ENCODE measurements at regions not wholly inside any gene's neighbourhood (a gene's known extent, or its start where the extent isn't known, plus 50 kb on each side); places are given as distances from the start of the nearest gene placed in this dataset.

GRCh38 chr14:92240658-92241057 lies 82.3 kb upstream of the SLC24A4 start:
- Histone ChIP-seq H3K36me3 (no peaks in the 10 kb centered on the region), H3K4me1 (no peaks in the 10 kb centered on the region), H3K27me3 (no peaks in the 10 kb centered on the region), H3K9me3 (no peaks in the 10 kb centered on the region), H3K4me3 (no peak overlapping the region), H3K27ac (no peak overlapping the region)
- ATAC-seq (no peak), DNase-seq (no peak)
- TF ChIP-seq CTCF (IDR thresholded peaks at IDR 0.05) (no peak), POLR2A (IDR thresholded peaks at IDR 0.05) (no peak)
- WGBS (ENCODE audit: insufficient coverage, low coverage, low lambda C conversion rate, missing lambda C conversion rate): 58% methylated on average over 4 of the region's 5 CpGs
- intact Hi-C loops (cut with DNase I): no loop called here

GRCh38 chr14:92241966-92242595 lies 80.9 kb upstream of the SLC24A4 start:
- H3K4me3 ChIP-seq: no peak overlapping the region
- ATAC-seq: no peak
- no peak overlapping the region for H3K27ac ChIP-seq
- H3K27me3 ChIP-seq: no peaks in the 10 kb centered on the region
- H3K9me3 ChIP-seq: no peaks in the 10 kb centered on the region
- H3K4me1 ChIP-seq: no peaks in the 10 kb centered on the region
- TF ChIP-seq POLR2A (IDR thresholded peaks at IDR 0.05): no peak
- TF ChIP-seq CTCF (IDR thresholded peaks at IDR 0.05): no peak
- DNase-seq: no peak
- 41% methylated on average over 4 of the region's 4 CpGs for WGBS (ENCODE audit: insufficient coverage, low coverage, low lambda C conversion rate, missing lambda C conversion rate)
- H3K36me3 ChIP-seq: no peaks in the 10 kb centered on the region
- intact Hi-C loops (cut with DNase I): no loop called here

- ATAC-seq (no peak), DNase-seq (no peak)
- H3K4me1 ChIP-seq: no peaks in the 10 kb centered on the region
- no peak overlapping the region for H3K27ac ChIP-seq
- no peaks in the 10 kb centered on the region for H3K27me3 ChIP-seq
- H3K4me3 ChIP-seq: no peak overlapping the region
- H3K36me3 ChIP-seq: no peaks in the 10 kb centered on the region
- no peak for TF ChIP-seq CTCF (IDR thresholded peaks at IDR 0.05)
- no peak for TF ChIP-seq POLR2A (IDR thresholded peaks at IDR 0.05)
- intact Hi-C loops (cut with DNase I): no loop called here
- H3K9me3 ChIP-seq: no peaks in the 10 kb centered on the region
These were observed 78.2 kb upstream of the SLC24A4 start for GRCh38 chr14:92244805-92245204.

GRCh38 chr14:92247341-92247740 lies 75.6 kb upstream of the SLC24A4 start:
- Histone ChIP-seq H3K4me3 (no peak overlapping the region), H3K9me3 (no peaks in the 10 kb centered on the region), H3K27me3 (no peaks in the 10 kb centered on the region), H3K27ac (no peak overlapping the region), H3K36me3 (no peaks in the 10 kb centered on the region), H3K4me1 (no peaks in the 10 kb centered on the region)
- WGBS (ENCODE audit: insufficient coverage, low coverage, low lambda C conversion rate, missing lambda C conversion rate): 58% methylated on average over 4 of the region's 4 CpGs
- TF ChIP-seq POLR2A (IDR thresholded peaks at IDR 0.05): no peak
- TF ChIP-seq CTCF (IDR thresholded peaks at IDR 0.05): no peak
- DNase-seq (no peak), ATAC-seq (peak in 3 of 4 donors; percentile 37 to 55 (median 46))
- intact Hi-C loops (cut with DNase I): no loop called here

- no peak for ATAC-seq
- Histone ChIP-seq H3K4me3 (no peak overlapping the region), H3K27me3 (no peaks in the 10 kb centered on the region), H3K27ac (no peak overlapping the region), H3K9me3 (no peaks in the 10 kb centered on the region), H3K36me3 (no peaks in the 10 kb centered on the region), H3K4me1 (no peaks in the 10 kb centered on the region)
- intact Hi-C loops (cut with DNase I): no loop called here
- TF ChIP-seq CTCF (IDR thresholded peaks at IDR 0.05) (no peak), POLR2A (IDR thresholded peaks at IDR 0.05) (no peak)
- DNase-seq: no peak
- WGBS (ENCODE audit: insufficient coverage, low coverage, low lambda C conversion rate, missing lambda C conversion rate): 34% methylated on average over 4 of the region's 9 CpGs
These were observed 75.0 kb upstream of the SLC24A4 start for GRCh38 chr14:92247947-92248346.
